DOHH2 (cell line): ENCODE measurements at regions not wholly inside any gene's neighbourhood (a gene's known extent, or its start where the extent isn't known, plus 50 kb on each side); places are given as distances from the start of the nearest gene placed in this dataset.

Experiments
- H3F3A ChIP-seq: fragments of 200-600 bp; sonication (generic), shearing (Covaris generic); 2 replicates; pipeline ENCODE4 v1.6.0; 2016; ENCODE audit warnings: antibody characterized with exemption, mild to moderate bottlenecking; ENCODE audit not compliant: control insufficient read depth, insufficient read depth
- H3K27ac ChIP-seq: fragments of 200-600 bp; sonication (generic); 2 replicates; pipeline ENCODE4 v1.5.1; 2014; ENCODE audit warnings: low read depth, mild to moderate bottlenecking, low read length, moderate library complexity
- H3K27me3 ChIP-seq: fragments of 200-600 bp; sonication (generic); 2 replicates; pipeline ENCODE4 v1.6.1; 2014; ENCODE audit warnings: mild to moderate bottlenecking, low read length, mixed read lengths; ENCODE audit not compliant: control insufficient read depth
- H3K36me3 ChIP-seq: fragments of 200-600 bp; sonication (generic); 2 replicates; pipeline ENCODE4 v1.6.1; 2014; ENCODE audit warnings: mild to moderate bottlenecking, low read length, moderate library complexity, mixed read lengths; ENCODE audit not compliant: control insufficient read depth
- H3K4me1 ChIP-seq: fragments of 200-600 bp; sonication (generic); 2 replicates; pipeline ENCODE4 v1.6.1; 2014; ENCODE audit warnings: mild to moderate bottlenecking, low read length, mixed read lengths; ENCODE audit not compliant: control insufficient read depth
- H3K4me2 ChIP-seq: fragments of 200-600 bp; sonication (generic); 2 replicates; pipeline ENCODE4 v1.6.0; 2014; ENCODE audit warnings: mild to moderate bottlenecking, low read length, moderate library complexity
- H3K4me3 ChIP-seq: fragments of 200-600 bp; sonication (generic); 2 replicates; pipeline ENCODE4 v1.5.1; 2014; ENCODE audit warnings: mild to moderate bottlenecking, low read length, mixed read lengths
- H3K79me2 ChIP-seq: fragments of 200-600 bp; sonication (generic); 2 replicates; pipeline ENCODE4 v1.6.1; 2014; ENCODE audit warnings: mild to moderate bottlenecking, low read length, mixed read lengths; ENCODE audit not compliant: control insufficient read depth
- H3K9me2 ChIP-seq: fragments of 200-600 bp; sonication (generic); replicated peaks from 2 replicates; pipeline ENCODE4 v1.6.1; 2014; ENCODE audit warnings: mild to moderate bottlenecking, low read length, mixed read lengths; ENCODE audit not compliant: control insufficient read depth
- H3K9me3 ChIP-seq: fragments of 200-600 bp; sonication (generic); 2 replicates; pipeline ENCODE4 v1.6.1; 2014; ENCODE audit warnings: antibody characterized with exemption, low read length, mixed read lengths; ENCODE audit not compliant: control insufficient read depth, insufficient read depth
- H4K20me1 ChIP-seq: fragments of 200-600 bp; sonication (generic); 2 replicates; pipeline ENCODE4 v1.6.0; 2014; ENCODE audit warnings: low read depth, mild to moderate bottlenecking, antibody characterized with exemption, low read length, moderate library complexity; ENCODE audit not compliant: control insufficient read depth, insufficient read depth
- CTCF ChIP-seq: fragments of 200-600 bp; sonication (generic); IDR thresholded peaks from one replicate; pipeline ENCODE4 v1.5.1; 2014; ENCODE audit warnings: antibody characterized with exemption, mild to moderate bottlenecking, low read depth, low read length; ENCODE audit not compliant: poor library complexity, severe bottlenecking
- EZH2phosphoT487 ChIP-seq: fragments of 200-600 bp; sonication (generic); IDR thresholded peaks from 2 replicates; pipeline ENCODE4 v1.6.1; 2017; ENCODE audit warnings: borderline replicate concordance, mild to moderate bottlenecking, antibody characterized with exemption, low read length, moderate library complexity, mixed read lengths

- no peaks in the 10 kb centered on the region for H3K9me2 ChIP-seq
- peaks cover 96% of the 10 kb centered on the region for H3K79me2 ChIP-seq
- no peaks in the 10 kb centered on the region for H3K27me3 ChIP-seq
- H3K36me3 ChIP-seq, result no peaks in the 10 kb centered on the region; the same call in none of the 2 replicates
- H4K20me1 ChIP-seq, result peaks cover 24% of the 10 kb centered on the region
- no peaks in the 10 kb centered on the region for H3K9me3 ChIP-seq
- no peaks in the 10 kb centered on the region for H3F3A ChIP-seq
- no peaks in the 10 kb centered on the region for H3K4me1 ChIP-seq
- no peak overlapping the region for H3K4me2 ChIP-seq
- no peak overlapping the region for H3K4me3 ChIP-seq
- no peak for TF ChIP-seq CTCF
- TF ChIP-seq EZH2phosphoT487, result no peak
- no peak overlapping the region for H3K27ac ChIP-seq
Observed at GRCh38 chr22:42189761-42190160, 59.2 kb upstream of the CYP2D6 start.

GRCh38 chr22:42188808-42189447 lies 58.3 kb upstream of the CYP2D6 start:
- TF ChIP-seq CTCF, result no peak
- no peak for TF ChIP-seq EZH2phosphoT487
- Histone ChIP-seq H3K79me2 (peaks cover 96% of the 10 kb centered on the region), H3K27me3 (no peaks in the 10 kb centered on the region), H3K9me2 (no peaks in the 10 kb centered on the region), H3F3A (no peaks in the 10 kb centered on the region), H3K4me3 (no peak overlapping the region), H3K36me3 (no peaks in the 10 kb centered on the region; the same call in none of the 2 replicates), H3K9me3 (no peaks in the 10 kb centered on the region), H3K4me1 (no peaks in the 10 kb centered on the region), H3K27ac (no peak overlapping the region), H4K20me1 (peaks cover 19% of the 10 kb centered on the region), H3K4me2 (no peak overlapping the region)

- H3K79me2 ChIP-seq, result peaks cover 94% of the 10 kb centered on the region
- no peaks in the 10 kb centered on the region for H3K9me3 ChIP-seq
- no peaks in the 10 kb centered on the region for H3F3A ChIP-seq
- H3K4me2 ChIP-seq, result no peak overlapping the region
- no peaks in the 10 kb centered on the region for H3K27me3 ChIP-seq
- no peak overlapping the region for H3K4me3 ChIP-seq
- H3K9me2 ChIP-seq, result no peaks in the 10 kb centered on the region
- no peak overlapping the region for H3K27ac ChIP-seq
- H4K20me1 ChIP-seq, result peaks cover 19% of the 10 kb centered on the region
- H3K4me1 ChIP-seq, result no peaks in the 10 kb centered on the region
- no peaks in the 10 kb centered on the region; the same call in none of the 2 replicates for H3K36me3 ChIP-seq
- TF ChIP-seq CTCF, result no peak
- no peak for TF ChIP-seq EZH2phosphoT487
Observed at GRCh38 chr22:42187646-42188045, 57.0 kb upstream of the CYP2D6 start.
